Activated CD8-positive, alpha-beta memory T cell treated with anti-CD3 and anti-CD28 coated beads for 4 hours (primary cell): ENCODE measurements at regions not wholly inside any gene's neighbourhood (a gene's known extent, or its start where the extent isn't known, plus 50 kb on each side); places are given as distances from the start of the nearest gene placed in this dataset.
"Not testable (repeated sequence)": the region's sequence is repeated elsewhere in the genome, so short reads cannot be mapped to it uniquely, and the experiment has no call there.

Experiments
- DNase-seq, 2 donors: peaks; one replicate each; pipeline ENCODE4 v3.0.0-alpha.2; 2020; ENCODE audit warnings: low read depth in 2 of 2

DNA sequence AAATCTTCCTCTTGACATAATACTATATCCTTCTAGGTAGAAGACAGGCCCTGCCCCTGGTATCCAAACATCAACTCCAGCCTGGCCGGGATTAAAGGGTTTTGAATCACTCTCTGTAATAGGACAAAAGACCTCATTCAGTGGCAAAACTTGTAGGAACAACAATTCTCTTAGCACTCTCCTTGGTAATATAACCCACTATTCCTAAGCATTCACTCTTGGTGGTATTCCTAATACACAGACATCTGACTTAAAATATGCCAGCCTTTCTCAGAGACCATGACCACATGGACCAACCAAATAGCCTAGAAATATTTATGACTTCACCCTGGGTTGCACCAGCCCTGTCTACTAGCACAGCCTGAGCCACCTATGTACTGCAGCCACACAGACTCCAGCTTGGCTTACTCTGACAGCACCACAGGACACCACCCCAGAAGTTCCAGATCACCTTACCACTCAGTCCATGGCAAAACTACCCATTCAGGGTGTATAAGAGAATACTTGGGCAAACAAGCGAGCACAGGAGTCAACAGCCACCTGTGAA lies 244.9 kb upstream of the NEBL start:
- no peak for DNase-seq

GRCh38 chr10:21138769-21139340 lies 241.7 kb upstream of the NEBL start:
- no peak for DNase-seq

GRCh38 chr10:21135023-21135931 lies 238.2 kb upstream of the NEBL start:
- no peak for DNase-seq

DNA sequence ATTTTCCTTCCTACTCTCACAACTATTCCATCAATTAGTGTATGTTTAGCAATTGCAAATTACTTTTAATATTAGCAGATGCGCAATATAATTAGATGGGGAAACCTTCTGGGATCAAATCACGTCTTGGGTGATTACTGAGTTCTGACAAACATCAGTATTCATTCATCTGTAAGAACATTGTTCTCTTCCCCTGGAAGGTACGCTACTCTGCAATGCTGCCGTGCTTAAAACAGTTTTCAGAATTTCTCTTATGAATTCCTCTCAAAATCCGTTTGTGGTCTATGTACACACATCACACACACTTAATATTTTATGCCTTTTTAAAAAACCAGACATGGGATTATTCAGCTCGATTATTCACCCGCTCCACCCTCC lies 237.5 kb upstream of the NEBL start:
- no peak for DNase-seq

GRCh38 chr10:21130683-21131442 lies 233.8 kb upstream of the NEBL start:
- DNase-seq, result no peak

DNA sequence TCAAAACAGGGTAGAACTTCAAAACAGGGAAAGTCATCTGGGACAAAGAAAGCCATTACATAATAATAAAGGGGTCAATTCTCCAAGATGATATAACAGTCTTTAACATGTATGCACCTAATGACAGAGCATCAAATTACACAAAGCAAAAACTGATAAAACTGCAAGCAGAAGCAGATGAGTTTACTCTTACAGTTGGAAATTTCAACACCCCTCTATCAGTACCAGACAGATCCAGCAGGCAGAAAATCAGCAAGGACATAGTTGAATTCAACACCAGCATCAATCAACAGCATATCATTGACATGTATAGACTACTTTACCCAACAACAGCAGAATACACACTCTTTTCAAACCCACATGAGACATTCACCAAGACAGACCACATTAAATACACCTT lies 233.0 kb upstream of the NEBL start:
- DNase-seq, result no peak

DNA sequence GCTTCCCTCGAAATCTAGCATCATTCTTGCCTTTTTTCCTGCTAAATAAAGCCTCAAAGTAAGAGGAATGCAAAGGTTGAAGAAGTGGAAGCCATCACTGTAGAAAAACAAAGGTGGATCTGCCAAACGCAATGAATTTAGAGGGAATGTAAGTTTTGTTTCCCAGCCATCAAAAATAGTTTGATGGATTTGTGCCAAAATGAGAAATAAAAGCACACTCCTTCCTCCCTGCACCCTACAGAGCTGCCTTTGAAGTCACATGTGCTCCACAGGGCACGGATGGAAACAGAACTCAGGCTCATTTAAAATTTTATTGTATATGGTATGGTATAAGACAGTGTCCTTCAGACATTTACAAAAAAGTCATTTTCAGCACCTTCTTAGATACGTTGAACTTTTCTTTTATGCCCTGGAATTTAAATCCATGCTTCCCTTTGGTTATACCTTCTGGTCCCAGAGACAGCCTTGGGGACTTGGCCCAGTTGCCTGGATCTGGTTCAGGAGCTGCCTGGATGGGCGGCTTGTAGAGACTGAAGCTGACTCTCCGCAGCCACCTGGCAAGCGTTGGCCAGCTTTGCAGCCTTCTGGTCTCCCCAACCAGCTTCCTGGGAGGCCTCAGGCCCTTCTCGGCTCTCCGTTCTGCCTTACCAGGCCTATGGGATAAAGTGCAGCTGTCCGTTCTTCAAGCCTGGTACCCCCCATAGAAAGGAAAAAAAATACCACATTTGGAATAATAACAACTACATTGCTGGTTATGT lies 228.5 kb upstream of the NEBL start:
- no peak for DNase-seq

- DNase-seq, result no peak
Observed at GRCh38 chr10:21122907-21123306, 225.8 kb upstream of the NEBL start.

GRCh38 chr10:21121822-21122221 lies 224.7 kb upstream of the NEBL start:
- DNase-seq, result not testable (repeated sequence)

- DNase-seq, result no peak
Observed at GRCh38 chr10:21114683-21115082, 217.6 kb upstream of the NEBL start.

- DNase-seq, result no peak
Observed at GRCh38 chr10:21110358-21110757, 213.2 kb upstream of the NEBL start.

- not testable (repeated sequence) for DNase-seq
Observed at GRCh38 chr10:21106931-21107330, 209.8 kb upstream of the NEBL start.

- DNase-seq, result not testable (repeated sequence)
Observed at GRCh38 chr10:21105331-21105730, 208.2 kb upstream of the NEBL start.

DNA sequence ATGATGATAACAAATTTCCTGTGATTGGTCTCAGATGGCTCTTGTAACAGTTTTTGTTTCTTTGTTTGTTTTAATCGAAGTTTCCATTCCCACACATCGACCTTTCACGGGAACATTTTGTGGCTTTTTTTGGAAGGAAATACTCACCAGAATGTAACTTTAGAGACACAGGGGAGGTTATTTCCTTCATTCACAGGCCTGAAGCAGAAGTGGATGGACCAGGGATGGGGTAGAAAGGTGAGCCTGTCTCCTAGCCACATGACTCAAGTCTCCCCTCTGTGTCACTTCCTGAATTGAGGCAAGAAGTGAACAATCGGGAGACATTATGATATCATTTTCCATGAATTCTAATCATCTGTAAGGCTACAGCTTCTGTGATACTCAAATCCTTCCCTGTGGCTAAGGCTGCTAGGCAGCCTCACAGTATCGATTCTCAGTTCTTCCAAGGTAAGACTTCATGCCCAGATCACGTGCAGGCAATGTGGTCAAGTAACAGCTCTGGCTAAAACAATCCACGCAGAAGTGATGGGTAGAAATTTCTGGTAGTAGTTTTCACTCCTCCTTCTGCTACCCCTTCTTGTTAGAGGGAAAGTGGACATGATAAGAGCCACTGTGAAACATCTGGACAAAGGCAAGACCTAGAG lies 203.9 kb upstream of the NEBL start:
- DNase-seq, result no peak

- no peak for DNase-seq
Observed at GRCh38 chr10:21100190-21100589, 203.1 kb upstream of the NEBL start.

DNA sequence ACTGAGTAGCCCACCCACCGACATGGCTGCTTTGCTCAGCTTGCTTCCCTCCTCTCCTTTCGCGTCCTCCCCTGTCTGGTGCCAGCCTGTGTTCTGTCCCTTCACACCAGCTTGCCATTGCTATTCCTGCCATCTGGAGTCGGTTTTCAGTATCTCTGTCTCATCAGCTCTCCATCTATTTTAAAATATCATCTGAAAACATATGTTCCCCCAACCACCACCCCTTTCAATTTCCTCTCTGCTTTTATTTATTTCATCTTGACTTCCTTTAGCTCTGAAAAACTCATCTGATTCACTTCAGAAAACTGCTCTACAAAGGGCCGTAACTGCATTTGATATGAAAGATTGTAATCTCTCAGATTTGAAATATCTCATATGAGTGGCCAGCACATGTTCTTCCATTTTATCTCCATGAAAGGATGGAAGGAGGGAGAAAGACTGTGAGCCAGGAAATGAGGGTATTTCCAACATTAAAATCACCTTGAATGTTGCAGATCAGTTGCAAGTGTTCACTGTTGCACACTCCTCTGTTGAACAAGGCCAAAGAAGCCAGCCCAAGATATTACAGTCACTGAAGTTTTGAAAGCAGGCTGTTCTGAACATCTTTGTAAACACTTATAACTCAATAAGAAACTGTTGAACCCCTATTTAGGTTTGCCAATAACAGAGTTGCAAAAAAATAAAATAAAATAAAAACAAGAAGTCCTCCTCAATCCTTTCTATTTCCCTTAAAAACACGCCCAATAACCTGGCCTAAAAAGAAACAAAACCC lies 202.4 kb upstream of the NEBL start:
- no peak for DNase-seq

DNA sequence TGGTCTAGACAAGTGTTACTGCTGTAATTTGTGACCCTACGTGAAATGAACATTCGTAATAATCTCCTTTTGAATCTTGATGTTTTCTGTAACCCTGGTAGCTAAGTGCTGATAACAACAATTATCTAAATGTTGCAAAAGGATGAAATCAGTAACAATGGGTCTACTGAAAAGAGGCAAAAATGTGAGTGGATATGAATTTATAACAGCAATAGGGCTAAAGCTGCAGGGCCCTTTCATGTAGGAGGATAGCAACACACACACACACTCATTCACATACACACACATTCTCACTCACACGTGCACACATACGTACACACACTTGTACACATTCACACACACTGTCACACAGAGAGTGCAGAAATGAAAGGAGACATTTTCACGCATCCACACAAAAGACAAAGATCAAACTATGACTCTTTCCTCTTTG lies 200.8 kb upstream of the NEBL start:
- no peak for DNase-seq

DNA sequence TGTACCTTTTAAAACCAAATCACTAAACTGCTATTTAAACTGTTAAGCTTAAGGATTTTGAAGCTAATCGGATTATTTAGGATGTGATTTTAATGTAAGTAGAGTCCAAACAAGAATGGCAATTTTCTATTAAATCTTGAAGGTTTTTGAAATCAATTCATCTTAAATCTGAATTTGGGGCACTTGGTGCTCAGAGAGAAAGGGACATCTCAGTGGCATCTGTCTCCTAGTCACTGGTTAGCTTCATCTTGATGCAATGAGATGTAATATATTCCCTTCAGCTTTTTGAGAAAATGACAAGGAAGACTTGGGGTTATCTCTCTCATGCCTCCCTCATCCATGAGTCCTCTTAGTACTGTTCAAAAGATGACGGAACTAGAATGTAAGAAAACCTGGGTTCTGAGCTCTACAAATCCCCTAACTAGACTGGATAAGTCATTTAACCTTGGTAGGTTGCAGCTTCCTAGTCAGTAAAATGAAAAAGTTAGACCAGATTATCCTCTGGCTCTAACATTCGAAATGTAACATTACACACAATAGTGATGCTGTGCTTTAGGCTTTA lies 198.5 kb upstream of the NEBL start:
- DNase-seq, result no peak

GRCh38 chr10:21095073-21095472 lies 198.0 kb upstream of the NEBL start:
- DNase-seq, result no peak
